Tongue (tissue), 1 donor: ENCODE measurements at regions not wholly inside any gene's neighbourhood (a gene's known extent, or its start where the extent isn't known, plus 50 kb on each side); places are given as distances from the start of the nearest gene placed in this dataset.

Experiments used
- DNase-seq: peaks from one replicate; pipeline ENCODE4 v3.0.0-alpha.2; 2015

DNA sequence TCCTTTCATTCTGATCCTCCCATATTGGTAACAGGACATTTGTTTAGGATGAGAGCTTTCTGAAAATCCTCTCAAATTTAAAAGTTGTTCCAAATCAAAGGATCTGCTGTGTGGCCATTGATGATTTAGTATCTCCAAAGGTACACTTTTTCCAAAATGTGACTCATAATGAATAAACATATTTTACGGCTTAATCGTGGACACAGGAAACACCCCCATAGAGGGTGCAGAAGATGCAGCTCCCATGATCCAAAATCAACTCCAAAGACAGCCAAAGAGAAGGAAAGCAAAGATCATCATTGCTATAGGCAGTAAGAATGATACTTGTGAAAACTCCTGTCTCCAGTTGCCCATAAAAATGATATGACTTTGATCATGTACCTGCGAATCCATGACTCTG is 239.7 kb downstream of the PIK3R1 start:
- DNase-seq, result no peak

DNA sequence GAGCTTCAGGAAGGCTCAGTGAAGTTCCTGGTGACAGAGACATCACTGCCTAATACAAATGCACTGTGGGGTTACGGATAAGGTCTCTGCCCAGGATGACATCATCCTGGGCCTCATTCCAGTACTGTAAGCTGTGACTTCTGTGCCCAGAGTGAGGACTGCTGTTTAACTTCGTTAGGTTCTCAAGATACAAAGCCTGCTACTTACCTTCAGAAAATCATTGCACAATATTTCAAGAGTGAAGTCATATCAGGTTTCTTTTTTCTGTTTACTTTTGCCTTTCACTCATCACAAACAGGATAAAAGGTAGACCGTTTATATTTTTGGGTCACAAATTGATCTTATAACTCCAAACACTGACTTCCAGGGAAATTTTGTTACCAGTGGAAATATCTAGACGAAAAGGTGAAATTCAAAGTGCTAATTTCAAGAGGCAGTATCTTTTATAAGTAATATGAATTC is 241.2 kb downstream of the PIK3R1 start:
- DNase-seq, result peak; percentile 83

DNA sequence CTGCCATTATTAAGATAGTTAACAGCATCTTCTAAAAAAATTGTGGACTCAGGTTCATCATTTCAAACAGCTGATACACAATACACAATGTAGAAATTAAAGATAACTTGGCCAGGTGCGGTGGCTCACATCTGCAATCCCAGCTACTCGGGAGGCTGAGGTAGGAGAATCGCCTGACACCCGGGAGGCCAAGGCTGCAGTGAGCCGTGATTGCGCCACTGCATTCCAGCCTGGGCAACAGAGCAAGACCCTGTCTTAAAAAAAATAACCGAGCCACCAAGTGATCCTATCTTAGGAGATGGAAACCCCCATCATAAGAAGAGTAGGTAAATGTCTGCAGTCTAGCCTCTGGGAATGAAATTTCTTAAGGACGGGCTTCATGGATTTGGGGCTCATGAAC is 241.7 kb downstream of the PIK3R1 start:
- no peak for DNase-seq

DNA sequence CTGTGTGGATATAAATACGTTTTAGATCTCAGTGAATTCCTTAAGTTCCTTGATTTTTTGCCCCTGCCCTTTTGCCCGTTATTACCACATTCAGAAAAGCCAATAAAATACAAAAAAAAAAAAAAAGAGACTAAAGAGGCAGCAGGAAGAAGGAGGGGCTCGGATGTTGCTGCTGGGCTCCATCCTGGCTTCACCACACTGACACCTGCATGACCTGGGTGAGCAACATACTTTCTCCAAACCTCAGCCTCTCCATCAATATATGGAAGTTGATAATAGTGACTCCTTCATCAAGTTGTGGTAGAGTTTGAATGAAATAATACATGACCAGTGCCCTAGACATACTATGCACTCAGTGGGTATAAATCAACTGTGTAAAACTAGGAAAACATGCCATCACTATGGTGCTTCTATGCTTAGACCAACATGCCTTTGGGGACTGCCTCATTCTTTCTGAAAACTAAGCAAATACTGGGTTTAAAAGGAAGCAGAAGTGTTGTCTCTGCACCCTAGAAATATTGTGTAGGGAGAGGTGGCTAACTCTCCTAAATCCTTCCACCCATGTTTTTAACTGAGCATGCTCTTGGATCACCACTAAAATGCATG is 243.0 kb downstream of the PIK3R1 start:
- no peak for DNase-seq

DNA sequence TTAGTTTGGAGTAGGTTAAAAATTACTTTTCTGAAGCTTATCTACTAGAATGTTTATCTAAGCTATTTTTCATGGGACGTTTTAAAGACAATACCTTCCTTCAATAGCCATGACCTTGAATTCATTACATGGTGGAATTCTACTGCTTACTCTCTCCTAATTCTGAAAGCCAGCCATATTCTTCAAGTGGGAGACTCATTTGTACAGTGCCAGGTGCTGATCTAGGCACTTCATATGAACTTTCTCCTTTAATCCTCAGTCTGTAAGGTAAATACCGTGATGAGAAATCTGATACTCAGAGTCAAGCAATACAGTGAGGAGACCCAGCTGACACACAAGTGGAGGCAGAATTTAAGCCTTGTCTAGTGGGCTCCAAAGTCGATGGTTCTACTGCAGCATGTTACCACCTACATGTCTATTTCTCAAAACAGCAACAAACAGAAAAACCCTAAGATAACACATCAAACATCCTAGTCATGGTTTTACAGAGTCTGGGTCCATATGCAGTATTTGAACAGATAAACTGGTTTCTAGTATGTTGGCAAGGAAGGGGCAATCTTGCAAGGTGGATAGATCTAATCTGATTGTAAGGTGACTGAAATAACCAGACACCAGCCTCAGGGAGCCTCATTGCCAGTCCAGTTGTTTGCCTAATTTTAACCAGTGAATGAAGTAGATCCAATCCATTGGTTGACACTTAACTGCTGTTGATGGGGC is 243.7 kb downstream of the PIK3R1 start:
- peak; percentile 32 for DNase-seq

DNA sequence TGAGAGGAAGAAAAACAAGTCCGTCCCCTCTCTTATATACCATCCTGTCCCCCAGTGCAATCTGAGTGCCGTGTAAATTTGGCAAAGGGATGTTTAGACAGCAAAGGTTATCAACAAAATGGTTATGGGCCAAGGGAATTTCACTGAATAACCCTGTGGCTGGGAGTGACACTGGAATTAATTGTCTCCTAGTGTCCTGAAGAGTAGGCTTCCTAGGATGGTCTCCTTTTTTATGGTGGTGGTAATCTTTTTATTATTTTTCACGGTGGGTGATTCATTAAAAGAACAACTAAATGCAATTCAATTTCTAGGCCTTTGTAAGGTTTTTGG is 244.2 kb downstream of the PIK3R1 start:
- DNase-seq, result no peak

DNA sequence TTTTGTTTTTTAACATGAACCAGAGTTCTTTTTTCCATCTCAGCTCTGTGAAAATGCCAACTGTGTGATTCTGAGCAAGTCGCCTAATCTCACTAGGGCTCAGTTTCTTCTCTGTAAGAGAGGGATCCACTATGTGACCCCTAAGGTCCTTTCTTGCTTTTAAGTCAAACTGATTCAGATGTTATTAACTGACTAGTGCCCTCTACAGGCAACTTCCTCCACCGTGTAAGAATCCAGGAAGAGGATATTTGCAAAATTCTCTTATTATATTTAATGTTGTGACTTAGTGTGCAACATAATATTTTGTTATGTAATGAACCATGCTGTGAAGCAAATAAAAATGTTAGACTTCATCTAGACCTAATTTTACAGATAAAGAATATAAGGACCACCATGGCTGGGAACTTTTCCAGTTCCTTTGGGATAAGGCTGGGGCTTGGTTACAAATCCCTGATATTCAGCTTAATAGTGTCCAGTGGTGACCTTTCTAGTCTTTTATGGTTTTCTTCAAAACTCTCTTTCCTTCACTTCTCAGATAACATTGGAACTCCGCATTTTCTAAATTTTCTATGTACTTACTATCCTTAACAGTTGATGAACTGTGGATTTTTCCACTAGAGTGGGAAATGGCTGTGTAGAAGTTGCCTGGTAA is 244.7 kb downstream of the PIK3R1 start:
- peak; percentile 64 for DNase-seq

DNA sequence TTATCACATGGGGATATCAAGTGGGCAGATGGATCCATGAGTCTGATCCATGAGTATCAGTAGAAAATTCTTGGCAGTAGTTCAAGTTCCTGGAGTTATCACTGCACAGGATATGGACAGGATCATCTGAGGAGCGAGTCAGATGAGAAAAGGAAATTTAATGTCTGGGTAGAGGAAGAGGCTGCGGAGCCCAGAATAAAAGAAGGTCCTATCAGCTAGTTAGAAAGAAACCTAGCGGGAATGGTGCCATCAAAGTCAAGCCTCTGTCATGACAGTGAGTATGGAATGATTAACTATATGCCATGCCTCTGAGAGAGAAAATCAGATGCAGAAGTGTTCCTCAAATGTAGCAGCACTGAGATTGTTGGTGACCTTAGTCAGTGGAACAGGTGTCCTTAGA is 248.1 kb downstream of the PIK3R1 start:
- DNase-seq, result no peak

DNA sequence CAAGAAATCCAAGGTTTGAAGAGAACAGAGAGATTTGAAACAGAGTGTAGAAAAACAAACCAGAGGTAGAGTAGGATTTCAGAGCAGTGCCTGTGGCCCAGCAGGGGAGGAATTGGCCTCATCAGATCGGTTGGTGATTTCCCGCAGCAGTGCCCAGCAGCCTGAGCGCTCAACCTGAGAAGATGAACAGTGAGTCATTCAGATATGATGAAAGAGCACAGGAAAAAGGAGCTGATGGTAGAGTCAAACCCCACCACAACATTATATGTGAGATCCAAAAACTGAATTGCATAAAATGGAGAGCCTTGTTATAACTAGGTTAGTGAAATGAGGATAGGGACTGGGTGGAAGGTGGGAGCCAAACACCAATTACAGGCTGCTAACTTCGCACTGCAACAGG is 248.9 kb downstream of the PIK3R1 start:
- DNase-seq, result no peak

DNA sequence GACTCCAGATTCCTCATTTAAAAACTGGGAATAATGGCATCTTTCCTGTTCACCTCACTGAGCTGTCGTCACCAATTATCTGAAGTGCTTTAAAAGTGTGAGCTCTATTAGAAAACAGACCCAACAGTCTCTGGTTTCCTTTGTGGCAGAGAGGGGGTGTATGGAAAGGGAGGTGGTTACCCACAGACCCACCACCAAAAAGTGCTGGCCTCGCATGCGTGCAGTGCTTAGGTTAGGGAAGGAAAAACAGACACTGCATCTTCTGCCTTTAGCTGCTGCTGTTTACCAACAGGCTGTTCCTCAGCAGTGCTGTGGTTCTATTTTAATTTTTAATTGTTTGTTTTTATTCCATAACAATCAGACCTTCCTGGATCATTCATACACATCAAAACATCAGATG is 249.6 kb downstream of the PIK3R1 start:
- DNase-seq, result no peak

DNA sequence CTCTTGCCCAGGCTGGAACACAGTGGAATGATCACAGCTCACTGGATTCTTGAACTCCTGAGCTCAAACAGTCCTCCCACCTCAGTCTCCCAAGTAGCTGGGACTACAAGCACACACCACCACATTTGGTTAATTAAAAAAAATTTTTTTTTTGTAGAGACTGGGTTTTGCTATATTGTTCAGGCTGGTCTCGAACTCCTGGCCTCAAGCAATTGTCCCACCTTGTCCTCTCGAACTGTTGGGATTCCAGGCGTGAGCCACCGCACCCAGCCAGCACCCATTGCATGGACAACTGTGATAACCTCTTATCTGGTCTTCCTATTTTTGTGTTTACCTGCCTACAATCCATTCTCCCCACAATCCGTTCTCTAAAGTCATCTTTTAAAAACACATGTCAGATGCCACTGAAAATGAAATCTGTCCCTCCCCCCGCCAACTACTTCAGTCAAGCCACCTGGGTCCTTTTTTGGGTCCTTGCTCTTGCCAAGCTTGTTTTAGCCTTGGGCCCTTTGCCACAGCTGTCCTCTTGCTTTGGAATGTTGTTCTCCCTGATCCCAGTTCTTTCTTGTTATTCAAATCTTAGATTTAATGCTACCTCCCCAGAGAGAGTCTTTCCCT is 250.5 kb downstream of the PIK3R1 start:
- DNase-seq, result peak; percentile 68

DNA sequence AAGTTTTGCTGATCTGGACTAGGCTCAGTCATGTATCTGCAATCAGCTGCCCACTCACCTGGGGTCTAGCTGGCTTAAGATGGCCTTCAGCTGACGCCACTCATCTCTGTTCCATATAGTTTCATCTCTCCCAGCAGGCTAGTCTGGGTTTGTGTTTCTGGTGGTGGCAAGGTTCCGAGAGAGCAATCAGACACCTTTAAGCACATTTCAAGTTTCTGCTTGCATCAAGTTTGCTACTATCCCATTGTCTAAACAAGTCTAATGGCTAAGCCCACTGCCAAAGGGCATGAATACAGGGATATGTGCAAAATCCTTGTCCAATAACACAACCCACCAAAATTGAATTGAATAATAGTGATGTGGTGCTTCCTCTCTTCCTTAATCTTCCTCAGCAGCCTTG is 251.7 kb downstream of the PIK3R1 start:
- DNase-seq, result no peak

DNA sequence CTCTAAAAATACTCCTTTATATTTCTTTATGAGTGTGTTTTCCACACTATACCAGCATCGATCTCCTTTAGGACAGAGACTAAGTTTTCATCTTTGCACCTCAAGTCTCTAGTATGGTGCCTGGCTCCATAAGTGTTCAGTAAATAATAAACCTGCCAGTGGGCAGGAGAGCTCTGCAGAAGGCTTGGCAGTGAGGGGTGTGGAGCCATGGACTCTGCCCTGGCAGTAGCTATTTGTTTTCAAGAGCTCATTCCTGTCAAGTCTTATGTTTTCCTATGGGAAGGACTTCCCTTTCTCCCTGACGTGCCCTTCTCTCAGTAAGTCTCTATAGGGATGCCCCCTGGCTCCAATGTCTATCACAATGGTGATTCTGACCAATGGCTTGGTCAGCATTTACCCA is 252.2 kb downstream of the PIK3R1 start:
- DNase-seq, result no peak

DNA sequence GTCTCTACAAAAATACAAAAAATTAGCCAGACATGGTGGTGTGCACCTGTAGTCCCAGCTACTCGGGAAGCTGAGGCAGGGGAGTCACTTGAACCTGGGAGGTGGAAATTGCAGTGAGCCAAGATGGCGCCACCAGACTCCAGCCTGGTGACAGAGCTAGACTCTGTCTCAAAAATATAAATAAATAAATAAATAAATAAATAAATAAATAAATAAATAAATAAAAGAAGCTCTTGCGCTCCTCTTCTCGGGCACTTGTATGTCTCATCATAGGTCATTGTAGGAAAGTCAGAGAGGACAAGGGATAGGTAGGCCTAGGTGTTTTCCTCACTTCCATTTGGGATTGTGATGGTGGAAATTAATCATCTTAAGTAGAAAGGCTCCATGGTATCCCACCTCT is 252.8 kb downstream of the PIK3R1 start:
- no peak for DNase-seq

DNA sequence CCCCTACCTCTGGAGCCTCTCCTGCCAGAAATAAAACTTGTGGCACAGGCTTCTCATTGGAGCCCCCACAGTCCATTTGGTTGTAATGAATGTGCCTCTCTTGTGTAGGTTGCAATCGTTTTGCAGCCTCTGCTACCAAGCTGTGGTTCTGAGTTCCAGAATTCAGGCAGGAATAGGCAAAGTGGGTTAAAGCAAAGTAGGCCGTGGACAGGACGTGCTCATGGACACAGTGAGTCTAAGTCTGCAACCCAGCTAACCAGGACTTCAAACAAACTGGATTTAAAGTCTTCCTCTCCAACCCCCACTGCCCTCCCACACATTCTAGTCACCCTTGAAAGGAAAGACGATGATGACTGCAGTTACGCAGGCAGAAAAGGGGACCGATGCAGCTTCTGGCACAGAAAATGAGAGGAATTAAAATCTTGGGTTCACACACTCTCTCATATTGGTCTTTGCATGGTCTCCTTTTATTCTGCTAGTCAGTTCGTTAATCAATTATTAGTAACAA is 260.0 kb downstream of the PIK3R1 start:
- no peak for DNase-seq

DNA sequence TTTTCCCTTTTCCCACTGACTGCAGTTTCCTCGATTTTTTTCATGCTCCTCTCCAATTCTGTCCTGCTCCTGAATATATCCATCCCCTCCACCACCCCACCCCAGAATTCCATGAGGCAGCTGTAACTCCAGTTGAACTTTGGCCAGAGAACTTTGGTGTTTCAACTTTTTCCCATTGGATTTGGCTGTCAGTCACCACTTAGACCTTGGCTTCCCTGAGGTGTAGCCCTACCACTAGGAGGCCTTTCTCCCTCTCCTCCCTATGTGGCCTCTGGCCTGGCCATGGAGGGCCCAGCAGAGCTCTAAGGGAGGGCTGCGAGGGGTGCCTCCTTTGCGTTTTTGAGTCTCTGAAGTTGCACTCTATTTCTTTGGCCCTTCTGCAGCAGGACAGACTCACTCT is 261.3 kb downstream of the PIK3R1 start:
- no peak for DNase-seq

DNA sequence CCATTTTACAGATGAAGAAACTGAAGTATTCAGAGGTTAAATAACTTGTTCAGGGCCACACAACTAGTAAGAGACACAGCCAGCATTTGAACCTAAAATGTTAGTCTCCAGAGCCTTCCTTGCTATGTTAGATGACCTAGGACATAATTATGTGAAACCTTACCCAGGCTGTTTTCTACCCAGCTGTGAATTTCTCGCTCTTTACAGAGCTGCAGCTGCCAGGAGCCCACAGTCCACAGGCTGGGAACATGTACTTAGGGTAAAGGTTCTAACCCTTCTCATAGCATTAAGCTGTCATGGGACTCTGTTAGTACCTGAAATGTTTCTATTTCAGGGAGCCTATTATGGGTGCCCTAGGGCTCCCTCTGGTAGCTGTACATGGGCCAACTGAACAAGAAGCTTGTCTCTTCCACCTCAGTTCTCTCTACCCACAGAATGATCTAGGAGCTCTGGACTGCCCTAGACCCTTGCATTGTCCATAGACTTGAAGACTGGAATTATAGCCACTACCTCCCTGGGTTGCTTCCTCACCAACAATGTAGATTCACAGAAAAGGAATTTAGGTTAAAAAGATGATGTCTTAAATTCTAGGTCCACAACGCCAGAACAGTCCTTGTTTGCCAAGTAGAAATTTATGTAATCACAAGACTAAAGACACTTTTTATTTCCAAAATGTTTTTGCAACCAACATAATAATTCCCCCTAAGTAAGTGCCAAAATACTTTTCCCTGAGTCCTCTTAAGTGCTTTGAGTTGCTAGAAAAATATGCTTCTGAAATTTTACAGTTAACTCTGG is 262.9 kb downstream of the PIK3R1 start:
- peak; percentile 72 for DNase-seq

DNA sequence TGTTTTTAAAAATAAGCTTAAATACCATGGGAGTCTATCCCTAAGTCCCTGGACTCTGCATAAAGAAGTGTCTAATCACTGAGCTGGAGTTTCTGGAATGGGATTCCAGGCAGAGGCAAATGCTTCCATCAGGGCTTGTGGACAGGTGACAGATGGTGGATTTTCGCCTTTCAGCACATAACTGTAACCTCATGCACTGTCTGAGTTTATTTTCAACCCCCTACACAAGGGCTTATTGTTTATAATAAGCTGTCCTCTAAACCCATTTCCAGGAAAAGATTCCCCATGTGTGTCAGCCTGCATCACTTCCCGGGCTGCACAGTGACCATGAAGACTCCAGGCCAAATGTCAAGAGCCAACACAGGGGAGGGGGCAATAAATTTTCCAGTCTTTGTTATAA is 264.0 kb downstream of the PIK3R1 start:
- peak; percentile 83 for DNase-seq

DNA sequence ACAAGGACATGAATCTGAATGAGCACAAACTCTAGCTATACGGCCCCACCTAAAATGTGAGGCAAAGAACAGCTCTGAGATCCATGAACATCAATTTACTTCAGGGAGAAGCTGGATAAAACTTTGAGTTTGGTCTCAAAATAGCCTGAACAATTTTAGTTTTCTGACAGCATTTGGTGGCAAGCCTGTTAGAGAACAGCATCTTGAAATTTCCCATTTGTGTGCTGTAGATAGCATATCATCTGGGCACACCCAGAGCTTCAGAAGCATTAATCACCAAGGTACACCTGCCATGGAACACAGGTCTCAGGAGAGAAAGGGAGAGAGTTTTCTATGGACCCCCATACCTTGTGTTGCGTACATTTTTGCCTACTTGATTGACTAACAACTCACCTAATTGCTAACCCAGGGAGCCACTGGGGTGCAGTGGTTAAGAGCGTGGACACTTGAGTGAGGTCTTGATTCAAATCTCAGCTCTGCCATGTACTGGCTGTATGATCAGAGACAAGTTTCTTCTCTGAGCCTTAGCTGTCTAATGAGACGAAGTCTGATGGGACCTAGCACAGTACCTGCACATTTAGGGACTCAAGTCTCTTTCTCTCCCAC is 264.9 kb downstream of the PIK3R1 start:
- DNase-seq, result peak; percentile 39

DNA sequence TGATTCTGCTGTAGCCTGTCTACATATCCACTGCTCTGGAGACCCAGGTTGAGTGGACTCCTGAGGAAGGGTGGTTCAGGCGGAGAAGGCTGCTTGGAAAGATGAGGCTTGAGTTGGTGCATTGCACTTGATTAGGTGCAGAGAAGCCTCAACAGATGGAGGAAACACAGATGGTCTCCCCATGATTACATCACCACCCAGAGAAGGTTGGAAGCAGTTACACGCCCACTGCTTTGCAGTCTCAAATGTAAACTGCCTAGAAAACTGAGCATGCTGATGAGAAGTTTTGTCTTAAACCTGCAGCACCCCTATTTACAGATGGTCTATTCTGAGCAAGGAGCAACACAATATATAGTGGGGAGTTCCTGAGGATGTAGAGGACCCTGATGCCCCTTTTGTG is 266.6 kb downstream of the PIK3R1 start:
- DNase-seq, result peak; percentile 27

DNA sequence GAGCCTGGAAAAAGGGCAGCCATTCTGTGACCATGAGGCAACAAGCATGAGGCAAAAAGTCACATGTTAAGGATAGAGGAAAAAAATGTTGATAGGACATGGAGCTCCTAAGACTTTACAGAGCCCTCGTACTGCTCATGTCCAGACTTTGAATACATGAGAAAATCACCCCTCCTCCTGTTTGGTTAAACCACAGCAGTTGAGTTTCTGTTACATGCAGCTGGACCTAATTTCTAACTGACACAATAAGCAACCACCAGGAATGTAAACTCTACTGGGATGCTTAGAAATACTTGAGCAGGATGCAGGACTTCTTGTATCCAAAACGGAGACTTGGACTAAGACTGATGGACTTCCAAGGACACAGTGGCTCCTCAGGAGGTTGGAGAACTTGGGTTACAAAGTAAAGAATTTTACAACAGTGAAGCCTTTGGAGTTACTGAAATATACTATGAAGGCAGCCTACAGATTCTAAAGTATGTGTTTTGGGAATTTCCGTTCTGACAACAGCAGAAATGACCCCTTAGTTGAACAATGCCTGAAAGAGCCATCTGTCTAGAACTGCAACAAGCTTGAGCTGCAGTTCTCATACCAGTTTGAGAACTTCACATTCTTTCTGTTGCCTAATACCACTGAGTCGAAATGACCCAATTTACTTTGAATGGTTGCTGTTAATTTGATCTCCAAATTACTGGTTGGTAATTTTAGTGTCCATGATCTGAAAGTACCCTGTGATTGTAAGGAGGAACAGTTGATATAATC is 268.9 kb downstream of the PIK3R1 start:
- DNase-seq, result no peak
